Gastrocnemius medialis (tissue), 4 donors: ENCODE measurements at regions not wholly inside any gene's neighbourhood (a gene's known extent, or its start where the extent isn't known, plus 50 kb on each side); places are given as distances from the start of the nearest gene placed in this dataset.

Experiments used
- CTCF ChIP-seq, 5 experiments: fragments of 450-650 bp in 3 of 5; fragments of 200-600 bp in 2 of 5; sonication (generic) in 2 of 5; IDR thresholded peaks in 4 of 5; conservative IDR thresholded peaks in 1 of 5; 1 replicate in 4 of 5; 2 replicates in 1 of 5; pipeline ENCODE4 v1.5.1; 2016 to 2019; ENCODE audit warnings: antibody characterized with exemption in 5 of 5, mild to moderate bottlenecking in 3 of 5, moderate library complexity in 3 of 5
- POLR2A ChIP-seq, 2 donors: fragments of 450-650 bp; IDR thresholded peaks; one replicate each; pipeline ENCODE4 v1.6.1; 2017; ENCODE audit warnings: antibody characterized with exemption in 2 of 2, mild to moderate bottlenecking in 2 of 2, moderate library complexity in 2 of 2

- no peak for TF ChIP-seq CTCF (IDR thresholded peaks at IDR 0.05 in 4 of 5, conservative IDR thresholded peaks at IDR 0.05 in 1 of 5)
- no peak for TF ChIP-seq POLR2A (IDR thresholded peaks at IDR 0.05)
Observed at GRCh38 chr3:23099677-23100076, 103.5 kb upstream of the UBE2E2 start.
